H9 (cell line): ENCODE measurements at regions not wholly inside any gene's neighbourhood (a gene's known extent, or its start where the extent isn't known, plus 50 kb on each side); places are given as distances from the start of the nearest gene placed in this dataset.

Source experiments
- DNase-seq: peaks from one replicate; pipeline ENCODE4 v3.0.0-alpha.2; 2017
- H2AFZ ChIP-seq: one replicate; pipeline ENCODE4 v1.6.1; 2013; ENCODE audit warnings: mild to moderate bottlenecking, low read length, control low read depth, moderate library complexity
- H2AK5ac ChIP-seq: 2 replicates; pipeline ENCODE4 v1.6.1; 2013; ENCODE audit warnings: low read length, control low read depth, mixed read lengths; ENCODE audit not compliant: insufficient read length
- H2BK120ac ChIP-seq: one replicate; pipeline ENCODE4 v1.6.1; 2013; ENCODE audit warnings: low read depth, mild to moderate bottlenecking, low read length, control low read depth, inconsistent platforms; ENCODE audit not compliant: poor library complexity, severe bottlenecking
- H2BK12ac ChIP-seq: 2 replicates; pipeline ENCODE4 v1.6.1; 2013; ENCODE audit warnings: low read length, control low read depth, mixed read lengths, low read depth; ENCODE audit not compliant: insufficient read length
- H2BK15ac ChIP-seq: 2 replicates; pipeline ENCODE4 v1.6.1; 2013; ENCODE audit warnings: low read depth, low read length, control low read depth
- H2BK20ac ChIP-seq: one replicate; pipeline ENCODE4 v1.6.1; 2013; ENCODE audit warnings: low read depth, mild to moderate bottlenecking, low read length, control low read depth, inconsistent platforms; ENCODE audit not compliant: poor library complexity, severe bottlenecking
- H2BK5ac ChIP-seq: 2 replicates; pipeline ENCODE4 v1.6.1; 2013; ENCODE audit warnings: low read length, control low read depth, mixed read lengths; ENCODE audit not compliant: insufficient read length
- H3K14ac ChIP-seq: 2 replicates; pipeline ENCODE4 v1.6.1; 2013; ENCODE audit warnings: low read length, control low read depth; ENCODE audit not compliant: insufficient read depth
- H3K18ac ChIP-seq: 2 replicates; pipeline ENCODE4 v1.6.1; 2013; ENCODE audit warnings: low read depth, mild to moderate bottlenecking, mixed read lengths, low read length, control low read depth; ENCODE audit not compliant: insufficient read length
- H3K23ac ChIP-seq: 2 replicates; pipeline ENCODE4 v1.6.1; 2013; ENCODE audit warnings: low read length, control low read depth, mixed read lengths, low read depth; ENCODE audit not compliant: insufficient read length
- H3K23me2 ChIP-seq: 2 replicates; pipeline ENCODE4 v1.6.1; 2013; ENCODE audit warnings: low read depth, mild to moderate bottlenecking, mixed read lengths, low read length, control low read depth; ENCODE audit not compliant: insufficient read length, poor library complexity, severe bottlenecking
- H3K27ac ChIP-seq: 2 replicates; pipeline ENCODE4 v1.5.1; 2013; ENCODE audit warnings: low read length, control low read depth, mixed read lengths, low read depth; ENCODE audit not compliant: insufficient read length
- H3K27me3 ChIP-seq: 2 replicates; pipeline ENCODE4 v1.6.1; 2013; ENCODE audit warnings: low read length, control low read depth, inconsistent platforms; ENCODE audit not compliant: insufficient read depth
- H3K4ac ChIP-seq: 2 replicates; pipeline ENCODE4 v1.6.1; 2013; ENCODE audit warnings: low read depth, mild to moderate bottlenecking, control low read depth, inconsistent platforms, low read length, moderate library complexity
- H3K4me1 ChIP-seq: 2 replicates; pipeline ENCODE4 v1.6.1; 2013; ENCODE audit warnings: low read length, control low read depth, inconsistent platforms; ENCODE audit not compliant: insufficient read depth
- H3K4me2 ChIP-seq: 2 replicates; pipeline ENCODE4 v1.6.1; 2013; ENCODE audit warnings: low read length, control low read depth, mixed read lengths; ENCODE audit not compliant: insufficient read length, insufficient read depth
- H3K56ac ChIP-seq: 2 replicates; pipeline ENCODE4 v1.6.1; 2013; ENCODE audit warnings: low read depth, mild to moderate bottlenecking, mixed read lengths, low read length, control low read depth; ENCODE audit not compliant: insufficient read length
- H3K79me1 ChIP-seq: 2 replicates; pipeline ENCODE4 v1.6.1; 2013; ENCODE audit warnings: low read depth, mild to moderate bottlenecking, moderate library complexity, low read length, control low read depth, inconsistent platforms; ENCODE audit not compliant: insufficient read depth, poor library complexity, severe bottlenecking
- H3K79me2 ChIP-seq: 2 replicates; pipeline ENCODE4 v1.6.1; 2013; ENCODE audit warnings: low read length, control low read depth, inconsistent platforms; ENCODE audit not compliant: insufficient read depth
- H3K9ac ChIP-seq: 2 replicates; pipeline ENCODE4 v1.6.1; 2013; ENCODE audit warnings: low read length, control low read depth, mixed read lengths; ENCODE audit not compliant: insufficient read length; ENCODE audit errors: extremely low read depth
- H3K9me3 ChIP-seq: one replicate; pipeline ENCODE4 v1.6.1; 2013; ENCODE audit warnings: low read depth, low read length, inconsistent platforms; ENCODE audit not compliant: control insufficient read depth
- H3T11ph ChIP-seq: one replicate; pipeline ENCODE4 v1.6.1; 2013; ENCODE audit warnings: mild to moderate bottlenecking, low read length, control low read depth, inconsistent platforms
- H4K20me1 ChIP-seq: one replicate; pipeline ENCODE4 v1.6.1; 2013; ENCODE audit not compliant: control insufficient read depth, insufficient read length, insufficient read depth
- H4K5ac ChIP-seq: 2 replicates; pipeline ENCODE4 v1.6.1; 2013; ENCODE audit warnings: low read depth, mild to moderate bottlenecking, mixed read lengths, low read length, control low read depth; ENCODE audit not compliant: insufficient read length
- H4K8ac ChIP-seq: replicated peaks from 2 replicates; pipeline ENCODE4 v1.6.1; 2013; ENCODE audit warnings: low read length, control low read depth, mixed read lengths, low read depth; ENCODE audit not compliant: insufficient read length
- H4K91ac ChIP-seq: 2 replicates; pipeline ENCODE4 v1.6.1; 2013; ENCODE audit warnings: low read depth, mild to moderate bottlenecking, moderate library complexity, mixed read lengths, low read length, control low read depth; ENCODE audit not compliant: insufficient read length
- H3K27ac Mint-ChIP-seq, 3 experiments: 2 replicates in 2 of 3; 3 replicates in 1 of 3; pipeline ENCODE4 v1.8.0; 2020 to 2021; ENCODE audit warnings: mixed read lengths in 3 of 3, mild to moderate bottlenecking in 1 of 3, moderate library complexity in 1 of 3
- H3K27me3 Mint-ChIP-seq: 2 replicates; pipeline ENCODE4 v1.8.0; 2021; ENCODE audit warnings: low read depth, mild to moderate bottlenecking, moderate library complexity, mixed read lengths
- H3K36me3 Mint-ChIP-seq, 3 experiments: 2 replicates in 2 of 3; 3 replicates in 1 of 3; pipeline ENCODE4 v1.8.0; 2020 to 2021; ENCODE audit warnings: low read depth in 3 of 3, mixed read lengths in 3 of 3; ENCODE audit not compliant: insufficient read depth in 1 of 3
- H3K4me1 Mint-ChIP-seq, 2 experiments: 2 replicates each; pipeline ENCODE4 v1.8.0; 2020; ENCODE audit warnings: mixed read lengths in 2 of 2
- H3K4me3 Mint-ChIP-seq, 2 experiments: 2 replicates in 1 of 2; 3 replicates in 1 of 2; pipeline ENCODE4 v1.8.0; 2020 to 2021; ENCODE audit warnings: mild to moderate bottlenecking in 2 of 2, mixed read lengths in 2 of 2, moderate library complexity in 1 of 2
- H3K9me3 Mint-ChIP-seq, 2 experiments: 2 replicates in 1 of 2; 3 replicates in 1 of 2; pipeline ENCODE4 v1.8.0; 2020; ENCODE audit warnings: mild to moderate bottlenecking in 2 of 2, mixed read lengths in 2 of 2, moderate library complexity in 1 of 2
- WGBS: extraction: QIAGEN DNeasy Blood & Tissue Kit; methylation state at CpG from one replicate; pipeline ENCODE4 v1.1.7; 2013; ENCODE audit warnings: missing lambda C conversion rate, low lambda C conversion rate, mixed read lengths; ENCODE audit not compliant: insufficient read length; ENCODE audit errors: extremely low coverage; 5-methylcytosine and 5-hydroxymethylcytosine counted together
- TF ChIP-seq, protein P1 (sequence below): fragments of 200-600 bp; sonication (generic); conservative IDR thresholded peaks from 3 replicates; pipeline ENCODE4 v1.8.0; 2021; ENCODE audit warnings: antibody characterized with exemption, mild to moderate bottlenecking

- H3K79me2 ChIP-seq: no peaks in the 10 kb centered on the region
- H3K27ac Mint-ChIP-seq: no peak overlapping the region
- no peak for DNase-seq
- H4K20me1 ChIP-seq: no peaks in the 10 kb centered on the region
- H3K18ac ChIP-seq: no peak overlapping the region
- H3K14ac ChIP-seq: no peak overlapping the region
- H2BK20ac ChIP-seq: no peak overlapping the region
- no peak overlapping the region for H2BK12ac ChIP-seq
- H3K27ac ChIP-seq: no peak overlapping the region
- WGBS: no CpG with 5 or more reads among the region's 5 CpGs
- H3K27me3 ChIP-seq: no peaks in the 10 kb centered on the region
- no peak overlapping the region for H3K9ac ChIP-seq
- H3T11ph ChIP-seq: no peak overlapping the region
- H4K8ac ChIP-seq: no peak overlapping the region
- TF ChIP-seq, protein P1, sequence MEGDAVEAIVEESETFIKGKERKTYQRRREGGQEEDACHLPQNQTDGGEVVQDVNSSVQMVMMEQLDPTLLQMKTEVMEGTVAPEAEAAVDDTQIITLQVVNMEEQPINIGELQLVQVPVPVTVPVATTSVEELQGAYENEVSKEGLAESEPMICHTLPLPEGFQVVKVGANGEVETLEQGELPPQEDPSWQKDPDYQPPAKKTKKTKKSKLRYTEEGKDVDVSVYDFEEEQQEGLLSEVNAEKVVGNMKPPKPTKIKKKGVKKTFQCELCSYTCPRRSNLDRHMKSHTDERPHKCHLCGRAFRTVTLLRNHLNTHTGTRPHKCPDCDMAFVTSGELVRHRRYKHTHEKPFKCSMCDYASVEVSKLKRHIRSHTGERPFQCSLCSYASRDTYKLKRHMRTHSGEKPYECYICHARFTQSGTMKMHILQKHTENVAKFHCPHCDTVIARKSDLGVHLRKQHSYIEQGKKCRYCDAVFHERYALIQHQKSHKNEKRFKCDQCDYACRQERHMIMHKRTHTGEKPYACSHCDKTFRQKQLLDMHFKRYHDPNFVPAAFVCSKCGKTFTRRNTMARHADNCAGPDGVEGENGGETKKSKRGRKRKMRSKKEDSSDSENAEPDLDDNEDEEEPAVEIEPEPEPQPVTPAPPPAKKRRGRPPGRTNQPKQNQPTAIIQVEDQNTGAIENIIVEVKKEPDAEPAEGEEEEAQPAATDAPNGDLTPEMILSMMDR: no peak
- H3K4me2 ChIP-seq: no peak overlapping the region
- peaks cover 0 to 4% of the 10 kb centered on the region in 2 experiments; a peak in 3 of 5 replicates for H3K9me3 Mint-ChIP-seq
- 0 out of 4 replicates have a peak, but pooled peaks cover 2 to 5% of the 10 kb centered on the region in 2 experiments for H3K4me1 Mint-ChIP-seq
- H3K56ac ChIP-seq: no peak overlapping the region
- H3K79me1 ChIP-seq: no peaks in the 10 kb centered on the region
- no peak overlapping the region for H2AK5ac ChIP-seq
- H2BK120ac ChIP-seq: no peak overlapping the region
- H2BK15ac ChIP-seq: no peak overlapping the region
- no peaks in the 10 kb centered on the region; the same call in 1 of the 2 replicates for H3K27me3 Mint-ChIP-seq
- no peak overlapping the region for H2AFZ ChIP-seq
- H2BK5ac ChIP-seq: no peak overlapping the region
- H3K23ac ChIP-seq: no peak overlapping the region
- H3K23me2 ChIP-seq: no peaks in the 10 kb centered on the region
- no peak overlapping the region for H4K5ac ChIP-seq
- no peak overlapping the region for H3K4me3 Mint-ChIP-seq
- H3K4ac ChIP-seq: no peak overlapping the region
- no peaks in the 10 kb centered on the region for H3K9me3 ChIP-seq
- no peaks in the 10 kb centered on the region for H3K4me1 ChIP-seq
- no peak overlapping the region for H4K91ac ChIP-seq
- no peaks in the 10 kb centered on the region; a peak in 1 of 7 replicates for H3K36me3 Mint-ChIP-seq
Measured at GRCh38 chr20:48094196-48094749, 309.0 kb upstream of the SULF2 start.
